ENCODE measurements at regions not wholly inside any gene's neighbourhood (a gene's known extent, or its start where the extent isn't known, plus 50 kb on each side); places are given as distances from the start of the nearest gene placed in this dataset.
A peak's percentile ranks its signal among the peaks of the same experiment; 100 is the strongest.

GRCh38 chr3:144270100-144270499 lies 298.5 kb downstream of the DIPK2A start (continued):
- TF ChIP-seq, protein P1, sequence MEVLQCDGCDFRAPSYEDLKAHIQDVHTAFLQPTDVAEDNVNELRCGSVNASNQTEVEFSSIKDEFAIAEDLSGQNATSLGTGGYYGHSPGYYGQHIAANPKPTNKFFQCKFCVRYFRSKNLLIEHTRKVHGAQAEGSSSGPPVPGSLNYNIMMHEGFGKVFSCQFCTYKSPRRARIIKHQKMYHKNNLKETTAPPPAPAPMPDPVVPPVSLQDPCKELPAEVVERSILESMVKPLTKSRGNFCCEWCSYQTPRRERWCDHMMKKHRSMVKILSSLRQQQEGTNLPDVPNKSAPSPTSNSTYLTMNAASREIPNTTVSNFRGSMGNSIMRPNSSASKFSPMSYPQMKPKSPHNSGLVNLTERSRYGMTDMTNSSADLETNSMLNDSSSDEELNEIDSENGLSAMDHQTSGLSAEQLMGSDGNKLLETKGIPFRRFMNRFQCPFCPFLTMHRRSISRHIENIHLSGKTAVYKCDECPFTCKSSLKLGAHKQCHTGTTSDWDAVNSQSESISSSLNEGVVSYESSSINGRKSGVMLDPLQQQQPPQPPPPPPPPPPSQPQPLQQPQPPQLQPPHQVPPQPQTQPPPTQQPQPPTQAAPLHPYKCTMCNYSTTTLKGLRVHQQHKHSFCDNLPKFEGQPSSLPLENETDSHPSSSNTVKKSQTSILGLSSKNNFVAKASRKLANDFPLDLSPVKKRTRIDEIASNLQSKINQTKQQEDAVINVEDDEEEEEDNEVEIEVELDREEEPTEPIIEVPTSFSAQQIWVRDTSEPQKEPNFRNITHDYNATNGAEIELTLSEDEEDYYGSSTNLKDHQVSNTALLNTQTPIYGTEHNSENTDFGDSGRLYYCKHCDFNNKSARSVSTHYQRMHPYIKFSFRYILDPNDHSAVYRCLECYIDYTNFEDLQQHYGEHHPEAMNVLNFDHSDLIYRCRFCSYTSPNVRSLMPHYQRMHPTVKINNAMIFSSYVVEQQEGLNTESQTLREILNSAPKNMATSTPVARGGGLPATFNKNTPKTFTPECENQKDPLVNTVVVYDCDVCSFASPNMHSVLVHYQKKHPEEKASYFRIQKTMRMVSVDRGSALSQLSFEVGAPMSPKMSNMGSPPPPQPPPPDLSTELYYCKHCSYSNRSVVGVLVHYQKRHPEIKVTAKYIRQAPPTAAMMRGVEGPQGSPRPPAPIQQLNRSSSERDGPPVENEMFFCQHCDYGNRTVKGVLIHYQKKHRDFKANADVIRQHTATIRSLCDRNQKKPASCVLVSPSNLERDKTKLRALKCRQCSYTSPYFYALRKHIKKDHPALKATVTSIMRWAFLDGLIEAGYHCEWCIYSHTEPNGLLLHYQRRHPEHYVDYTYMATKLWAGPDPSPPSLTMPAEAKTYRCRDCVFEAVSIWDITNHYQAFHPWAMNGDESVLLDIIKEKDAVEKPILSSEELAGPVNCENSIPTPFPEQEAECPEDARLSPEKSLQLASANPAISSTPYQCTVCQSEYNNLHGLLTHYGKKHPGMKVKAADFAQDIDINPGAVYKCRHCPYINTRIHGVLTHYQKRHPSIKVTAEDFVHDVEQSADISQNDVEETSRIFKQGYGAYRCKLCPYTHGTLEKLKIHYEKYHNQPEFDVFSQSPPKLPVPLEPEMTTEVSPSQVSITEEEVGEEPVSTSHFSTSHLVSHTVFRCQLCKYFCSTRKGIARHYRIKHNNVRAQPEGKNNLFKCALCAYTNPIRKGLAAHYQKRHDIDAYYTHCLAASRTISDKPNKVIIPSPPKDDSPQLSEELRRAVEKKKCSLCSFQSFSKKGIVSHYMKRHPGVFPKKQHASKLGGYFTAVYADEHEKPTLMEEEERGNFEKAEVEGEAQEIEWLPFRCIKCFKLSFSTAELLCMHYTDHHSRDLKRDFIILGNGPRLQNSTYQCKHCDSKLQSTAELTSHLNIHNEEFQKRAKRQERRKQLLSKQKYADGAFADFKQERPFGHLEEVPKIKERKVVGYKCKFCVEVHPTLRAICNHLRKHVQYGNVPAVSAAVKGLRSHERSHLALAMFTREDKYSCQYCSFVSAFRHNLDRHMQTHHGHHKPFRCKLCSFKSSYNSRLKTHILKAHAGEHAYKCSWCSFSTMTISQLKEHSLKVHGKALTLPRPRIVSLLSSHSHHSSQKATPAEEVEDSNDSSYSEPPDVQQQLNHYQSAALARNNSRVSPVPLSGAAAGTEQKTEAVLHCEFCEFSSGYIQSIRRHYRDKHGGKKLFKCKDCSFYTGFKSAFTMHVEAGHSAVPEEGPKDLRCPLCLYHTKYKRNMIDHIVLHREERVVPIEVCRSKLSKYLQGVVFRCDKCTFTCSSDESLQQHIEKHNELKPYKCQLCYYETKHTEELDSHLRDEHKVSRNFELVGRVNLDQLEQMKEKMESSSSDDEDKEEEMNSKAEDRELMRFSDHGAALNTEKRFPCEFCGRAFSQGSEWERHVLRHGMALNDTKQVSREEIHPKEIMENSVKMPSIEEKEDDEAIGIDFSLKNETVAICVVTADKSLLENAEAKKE (CRISPR knock-in tag; IDR thresholded peaks at IDR 0.05), result no peak
- TF ChIP-seq STAT1 (IDR thresholded peaks at IDR 0.05; ENCODE audit: unreplicated experiment) (no peak), NANOG (IDR thresholded peaks at IDR 0.05; ENCODE audit: borderline replicate concordance) (no peak)

DNA sequence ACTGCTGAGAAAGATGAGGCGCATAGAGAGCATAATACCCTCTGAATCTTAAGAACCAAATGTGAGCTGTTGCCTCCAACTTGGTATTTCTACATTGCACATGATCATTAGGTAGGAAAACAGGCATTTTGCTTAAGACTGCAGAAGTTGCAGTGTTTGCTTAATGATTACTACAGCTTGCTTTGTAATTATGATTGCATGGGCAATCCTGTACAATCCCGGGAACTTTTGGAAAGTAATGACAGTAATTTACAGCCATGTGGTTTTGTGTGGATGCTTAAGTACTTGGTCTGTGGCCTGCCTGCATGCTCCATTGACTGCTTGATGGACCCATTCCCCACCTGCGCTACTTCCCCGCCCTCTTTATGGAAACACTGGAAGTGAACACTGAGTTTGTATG lies 301.1 kb downstream of the DIPK2A start:
- no peaks in the 10 kb centered on the region for H3K9me3 Mint-ChIP-seq
- no peak for TF ChIP-seq ZNF331 (CRISPR knock-in tag; IDR thresholded peaks at IDR 0.05; ENCODE audit: low read depth)
- TF ChIP-seq CTCF (conservative IDR thresholded peaks at IDR 0.05; ENCODE audit: low read depth in 2 of 2), result no peak
- TF ChIP-seq EZH2 (IDR thresholded peaks at IDR 0.05; ENCODE audit: low read depth, unreplicated experiment), result no peak
- no peak for TF ChIP-seq POLR2AphosphoS5 (IDR thresholded peaks at IDR 0.05; ENCODE audit: low read depth)
- TF ChIP-seq, protein P1 (CRISPR knock-in tag; IDR thresholded peaks at IDR 0.05), result no peak
- TF ChIP-seq JUNB (IDR thresholded peaks at IDR 0.05; ENCODE audit: unreplicated experiment), result no peak

More for the DNA sequence above, 301.1 kb downstream of the DIPK2A start:
- no peaks in the 10 kb centered on the region for H3K27me3 Mint-ChIP-seq (ENCODE audit: insufficient read depth, low read depth, poor library complexity)
- Histone ChIP-seq H2AFZ (no peak overlapping the region), H3F3A (replicated peaks; ENCODE audit: low read depth) (no peaks in the 10 kb centered on the region), H4K20me1 (replicated peaks; ENCODE audit: insufficient read depth) (no peaks in the 10 kb centered on the region), H3K79me2 (replicated peaks; ENCODE audit: insufficient read depth) (no peaks in the 10 kb centered on the region), H3K9me2 (ENCODE audit: insufficient read depth) (peaks cover 4% of the 10 kb centered on the region; the same call in 1 of the 2 replicates), H3K36me3 (ENCODE audit: insufficient read depth) (no peaks in the 10 kb centered on the region), H3K27ac (ENCODE audit: low read depth) (no peak overlapping the region), H3K4me3 (no peak overlapping the region), H3K4me1 (ENCODE audit: insufficient read depth) (no peaks in the 10 kb centered on the region), H3K27me3 (ENCODE audit: insufficient read depth) (no peaks in the 10 kb centered on the region), H3K4me2 (no peak overlapping the region)
- no peak overlapping the region for H3K4me3 Mint-ChIP-seq
- peak; percentile 10 for DNase-seq (ENCODE audit: low spot score)
- H3K4me1 Mint-ChIP-seq, result peaks cover 4% of the 10 kb centered on the region; the same call in 2 of the 3 replicates
- no peak overlapping the region for H3K27ac Mint-ChIP-seq
- ATAC-seq, result no peak
- H3K36me3 Mint-ChIP-seq (ENCODE audit: low read depth), result no peaks in the 10 kb centered on the region
